ENCODE measurements at regions not wholly inside any gene's neighbourhood (a gene's known extent, or its start where the extent isn't known, plus 50 kb on each side); places are given as distances from the start of the nearest gene placed in this dataset.

- intact Hi-C loops (cut with DNase I), result no loop called here
- no peak for ATAC-seq
- DNase-seq, result no peak
Measured at GRCh38 chr2:187962538-187962937, 329.1 kb upstream of the GULP1 start.

DNA sequence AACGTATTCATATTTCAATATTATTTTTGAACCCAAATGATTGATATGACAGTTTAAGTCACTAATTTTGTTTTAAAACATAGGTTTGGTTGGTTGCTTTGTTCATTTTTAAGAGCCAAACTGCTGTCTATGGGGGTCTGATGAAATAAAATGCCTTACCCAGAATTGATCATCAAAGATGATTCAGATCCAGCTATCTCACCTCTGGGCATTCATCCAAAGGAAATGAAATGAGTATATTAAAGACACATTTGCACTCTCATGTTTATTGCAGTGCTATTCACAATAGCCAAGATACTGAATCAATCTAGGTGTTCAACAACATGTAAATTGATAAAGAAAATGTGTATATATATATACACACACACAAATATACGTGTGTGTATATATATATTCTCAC is 326.9 kb upstream of the GULP1 start:
- intact Hi-C loops (cut with DNase I), result no loop called here
- DNase-seq (no peak), ATAC-seq (no peak)

GRCh38 chr2:187966924-187967323 is 324.8 kb upstream of the GULP1 start:
- ATAC-seq, result no peak
- DNase-seq, result no peak
- intact Hi-C loops (cut with DNase I), result no loop called here

GRCh38 chr2:187971893-187972292 is 319.8 kb upstream of the GULP1 start:
- ATAC-seq (no peak), DNase-seq (no peak)
- intact Hi-C loops (cut with DNase I), result no loop called here

DNA sequence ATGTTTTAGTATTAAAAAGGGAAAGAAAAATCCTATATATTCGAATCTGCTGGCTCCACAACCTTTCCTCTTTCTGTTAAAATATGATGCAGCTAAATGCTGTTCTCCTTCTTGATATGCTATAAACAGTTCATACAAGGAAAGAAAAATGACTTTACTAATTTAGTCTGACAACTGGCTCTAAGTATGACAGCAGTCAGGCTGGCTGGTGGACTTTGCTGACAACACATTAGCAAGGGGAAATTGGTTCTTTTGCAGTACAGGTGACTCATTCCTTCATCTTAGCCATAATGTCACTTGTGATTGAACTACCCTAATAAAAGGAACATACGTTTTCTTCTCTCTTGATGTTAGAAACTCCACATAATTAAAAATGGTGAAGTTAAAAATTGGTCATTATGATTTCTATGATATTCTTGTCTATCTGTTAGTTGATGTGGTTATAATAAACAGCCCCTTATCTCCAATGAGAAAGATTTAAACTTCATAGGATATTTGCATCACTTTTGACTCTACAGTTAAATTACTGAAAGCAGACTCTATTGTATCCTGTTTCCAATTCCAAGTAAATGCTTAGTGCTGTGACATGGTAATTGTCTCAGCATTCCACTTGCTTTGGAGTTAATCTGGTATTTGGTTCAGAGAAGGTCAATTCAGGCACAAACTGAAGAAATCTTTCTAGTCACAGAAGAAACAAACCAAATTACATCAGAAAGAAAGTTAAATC is 315.3 kb upstream of the GULP1 start:
- no peak for DNase-seq
- ATAC-seq, result no peak
- intact Hi-C loops (cut with DNase I), result no loop called here

GRCh38 chr2:187976986-187977333 is 314.7 kb upstream of the GULP1 start:
- ATAC-seq, result no peak
- DNase-seq, result no peak
- intact Hi-C loops (cut with DNase I), result no loop called here

DNA sequence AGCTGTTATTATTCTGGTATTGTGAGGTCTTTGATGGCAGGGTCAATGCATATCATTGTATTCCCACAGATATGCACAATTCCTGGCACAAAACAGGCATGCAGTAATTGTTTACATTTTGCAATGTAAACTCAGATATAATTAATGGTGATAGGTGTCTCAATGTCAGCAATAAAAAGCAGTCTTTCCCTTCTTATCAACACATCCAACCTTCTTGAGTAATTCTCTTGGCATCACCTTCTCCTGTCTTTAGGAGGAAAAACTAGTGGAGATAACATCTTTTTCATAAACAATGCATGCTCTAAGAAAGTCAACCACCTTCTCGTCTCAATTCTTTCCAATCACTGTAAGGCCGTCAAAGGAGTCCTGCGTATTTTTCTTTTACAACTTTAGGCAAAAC is 313.3 kb upstream of the GULP1 start:
- intact Hi-C loops (cut with DNase I), result no loop called here
- ATAC-seq, result no peak
- no peak for DNase-seq

GRCh38 chr2:187982668-187983067 is 309.0 kb upstream of the GULP1 start:
- DNase-seq, result no peak
- ATAC-seq, result peak; percentile 55 to 62
- intact Hi-C loops (cut with DNase I), result no loop called here

- intact Hi-C loops (cut with DNase I), result no loop called here
- ATAC-seq (no peak), DNase-seq (no peak)
Measured at GRCh38 chr2:187985195-187985594, 306.5 kb upstream of the GULP1 start.

- no peak for ATAC-seq
- intact Hi-C loops (cut with DNase I), result no loop called here
Measured at GRCh38 chr2:187985923-187986322, 305.8 kb upstream of the GULP1 start.

DNA sequence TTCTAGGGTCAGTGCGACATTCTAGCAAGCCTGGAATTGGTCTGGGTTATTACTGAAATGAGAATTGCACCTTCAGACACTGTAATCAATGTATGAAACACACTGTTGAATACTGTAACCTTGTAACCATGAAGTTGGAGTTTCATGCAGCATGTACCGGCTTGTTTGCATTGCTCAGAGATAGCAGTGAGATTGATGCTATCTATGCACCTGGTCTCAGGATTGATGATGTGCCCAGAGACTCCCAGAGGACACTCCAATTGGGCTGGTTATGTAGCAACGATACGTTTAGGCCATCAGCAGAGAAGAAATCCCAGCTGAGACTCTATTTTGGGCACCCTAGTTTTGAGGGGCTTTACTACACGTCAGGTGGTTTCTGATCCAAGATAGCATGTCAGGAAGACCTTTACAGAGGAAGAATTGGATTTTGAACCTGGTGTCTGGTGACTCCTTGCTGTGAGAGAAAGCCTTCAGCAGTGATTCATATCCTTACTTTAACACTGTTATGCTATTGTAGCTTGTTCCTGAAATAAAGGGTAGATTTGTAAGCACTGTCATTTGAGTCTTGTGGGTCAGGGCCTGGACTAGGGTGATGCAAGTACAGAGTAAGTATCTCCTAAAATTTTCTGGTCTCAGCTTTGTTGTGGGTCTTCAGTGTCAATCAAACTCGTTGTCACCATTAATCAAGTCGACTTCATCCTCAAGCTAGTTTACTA is 305.1 kb upstream of the GULP1 start:
- no peak for DNase-seq
- intact Hi-C loops (cut with DNase I), result no loop called here
- ATAC-seq, result no peak

More at GRCh38 chr2:187985923-187986322, 305.8 kb upstream of the GULP1 start:
- no peak for DNase-seq

GRCh38 chr2:187988348-187988747 is 303.3 kb upstream of the GULP1 start:
- intact Hi-C loops (cut with DNase I), result no loop called here
- ATAC-seq (no peak), DNase-seq (no peak)

DNA sequence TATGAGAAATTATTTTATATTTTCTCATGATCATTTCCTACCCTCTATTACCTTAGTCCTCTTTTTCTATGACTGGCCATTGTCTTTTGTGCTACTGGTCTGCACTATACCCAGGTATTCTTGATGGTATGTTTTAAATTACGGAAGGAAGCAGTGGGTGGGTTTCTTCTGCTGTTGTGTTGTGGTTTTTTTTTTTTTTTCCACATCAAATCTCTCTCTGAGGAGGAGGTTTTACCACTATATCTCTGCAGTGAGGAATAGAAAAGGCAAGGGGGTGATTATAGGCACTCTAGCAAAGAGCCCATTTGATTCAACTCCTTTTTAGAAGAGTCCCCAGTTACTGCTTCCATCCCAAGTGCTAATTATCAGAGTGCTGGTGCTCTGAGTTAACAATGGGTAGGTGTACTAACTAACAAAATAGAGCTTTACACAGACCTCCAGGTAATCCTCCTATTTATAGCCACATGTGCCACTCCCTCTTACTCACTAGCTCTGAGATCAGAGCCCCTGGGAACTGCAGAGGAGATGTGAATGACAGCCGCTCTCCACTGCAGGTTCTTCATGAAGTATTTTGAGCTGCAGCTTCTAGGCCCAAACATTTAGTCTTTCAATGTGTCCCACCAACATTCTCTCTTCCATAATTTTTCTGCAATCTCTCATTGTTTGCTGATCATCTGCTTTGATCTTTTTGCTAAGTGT is 301.6 kb upstream of the GULP1 start:
- intact Hi-C loops (cut with DNase I), result no loop called here
- DNase-seq (no peak), ATAC-seq (no peak)

GRCh38 chr2:187991389-187991788 is 300.3 kb upstream of the GULP1 start:
- no peak for DNase-seq
- intact Hi-C loops (cut with DNase I), result no loop called here
- ATAC-seq, result no peak

GRCh38 chr2:187994464-187995331 is 297.0 kb upstream of the GULP1 start:
- DNase-seq (peak; percentile 39), ATAC-seq (peak; percentile 53 to 82)

DNA sequence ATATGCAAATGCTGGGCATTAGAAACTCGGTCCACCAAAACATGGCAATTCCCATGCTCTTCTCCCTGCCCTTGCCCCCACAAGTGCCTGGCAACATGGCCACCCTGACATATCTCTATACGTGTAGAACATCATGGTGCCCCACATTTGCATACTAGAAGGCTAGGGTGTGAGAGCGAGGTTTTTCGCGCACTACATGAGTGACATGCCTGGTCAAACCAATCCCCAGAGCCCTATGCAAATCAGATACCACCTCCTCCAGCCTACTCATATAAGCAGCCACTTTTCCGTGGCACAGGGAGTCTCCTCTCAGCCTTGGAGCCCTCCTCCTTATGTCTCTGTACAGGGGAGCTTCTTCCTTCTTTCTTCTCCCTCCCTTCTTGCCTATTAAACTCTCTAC is 296.1 kb upstream of the GULP1 start:
- intact Hi-C loops (cut with DNase I), result no loop called here
- ATAC-seq (no peak), DNase-seq (no peak)

More at GRCh38 chr2:187994464-187995331, 297.0 kb upstream of the GULP1 start:
- intact Hi-C loops (cut with DNase I), result no loop called here

DNA sequence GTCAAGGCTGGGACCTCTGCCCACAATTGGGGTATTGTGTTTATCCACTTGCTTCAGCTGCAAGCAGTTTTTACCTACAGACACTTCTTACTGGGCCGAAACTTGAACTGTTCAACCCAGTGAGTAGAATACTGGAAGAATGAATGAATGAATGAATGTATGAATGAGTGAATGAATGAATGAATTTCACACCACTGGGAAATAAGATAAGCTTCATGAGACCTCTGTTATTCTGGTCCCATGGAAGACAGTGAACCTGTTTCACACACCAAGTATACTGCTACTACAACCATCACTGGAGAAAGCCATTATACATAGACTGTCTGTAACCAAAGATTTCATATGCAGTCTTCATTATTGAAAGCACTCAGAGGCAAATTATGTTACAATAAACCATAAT is 295.0 kb upstream of the GULP1 start:
- no peak for DNase-seq
- no peak for ATAC-seq
- intact Hi-C loops (cut with DNase I), result no loop called here

DNA sequence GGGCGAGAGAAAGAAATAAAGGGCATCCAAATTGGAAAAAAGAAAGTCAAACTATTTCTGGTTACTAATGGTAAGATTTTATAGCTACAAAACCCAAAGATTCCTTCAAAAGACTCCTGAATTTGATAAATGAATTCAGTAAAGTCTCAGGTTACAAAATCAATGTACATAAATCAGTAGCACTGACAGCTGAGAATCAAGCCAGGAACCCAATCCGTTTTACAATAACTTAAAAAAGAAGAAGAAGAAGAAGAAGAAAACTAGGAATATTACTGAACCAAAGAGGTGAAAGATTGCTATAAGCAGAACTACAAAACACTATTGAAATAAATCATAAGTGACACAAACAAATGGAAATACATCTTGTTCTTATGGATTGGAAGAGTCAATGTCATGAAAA is 291.5 kb upstream of the GULP1 start:
- DNase-seq (no peak), ATAC-seq (no peak)
- intact Hi-C loops (cut with DNase I), result no loop called here

DNA sequence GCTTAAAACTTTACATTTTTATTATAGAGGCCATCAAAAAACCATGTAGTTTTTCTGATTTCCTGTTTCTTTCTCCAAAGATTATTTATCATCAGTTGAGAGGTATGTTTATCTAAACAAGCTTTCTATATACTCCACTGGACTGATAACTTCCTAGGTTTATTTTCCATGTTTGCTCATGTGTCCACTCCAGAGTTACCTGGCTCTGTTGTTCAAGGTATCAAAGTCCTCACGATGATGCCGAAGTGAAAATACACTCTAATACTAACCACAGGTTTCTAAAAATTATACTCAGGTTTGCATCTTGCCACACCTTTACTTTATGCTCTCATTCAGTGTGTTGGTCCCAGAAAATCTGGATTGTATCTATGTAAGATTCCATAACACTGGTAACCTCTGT is 287.9 kb upstream of the GULP1 start:
- ATAC-seq (no peak), DNase-seq (no peak)
- intact Hi-C loops (cut with DNase I), result no loop called here

GRCh38 chr2:188013767-188014166 is 277.9 kb upstream of the GULP1 start:
- DNase-seq (no peak), ATAC-seq (no peak)
- intact Hi-C loops (cut with DNase I), result no loop called here

Measured in left cardiac atrium (tissue), 4 donors.